OCI-LY1 (cell line): ENCODE measurements at regions not wholly inside any gene's neighbourhood (a gene's known extent, or its start where the extent isn't known, plus 50 kb on each side); places are given as distances from the start of the nearest gene placed in this dataset.

Experiments
- EZH2 ChIP-seq: fragments of 200-600 bp; sonication (generic), shearing (Covaris generic); IDR thresholded peaks from 2 replicates; pipeline ENCODE4 v1.8.0; 2017; ENCODE audit warnings: borderline replicate concordance, mixed run types, mild to moderate bottlenecking, antibody characterized with exemption, low read length, moderate library complexity, mixed read lengths
- TF ChIP-seq, protein P1 (sequence below): fragments of 200-600 bp; sonication (generic), shearing (Covaris generic); IDR thresholded peaks from 2 replicates; pipeline ENCODE4 v1.5.1; 2017; ENCODE audit warnings: mild to moderate bottlenecking, antibody characterized with exemption, low read length, moderate library complexity, mixed read lengths

DNA sequence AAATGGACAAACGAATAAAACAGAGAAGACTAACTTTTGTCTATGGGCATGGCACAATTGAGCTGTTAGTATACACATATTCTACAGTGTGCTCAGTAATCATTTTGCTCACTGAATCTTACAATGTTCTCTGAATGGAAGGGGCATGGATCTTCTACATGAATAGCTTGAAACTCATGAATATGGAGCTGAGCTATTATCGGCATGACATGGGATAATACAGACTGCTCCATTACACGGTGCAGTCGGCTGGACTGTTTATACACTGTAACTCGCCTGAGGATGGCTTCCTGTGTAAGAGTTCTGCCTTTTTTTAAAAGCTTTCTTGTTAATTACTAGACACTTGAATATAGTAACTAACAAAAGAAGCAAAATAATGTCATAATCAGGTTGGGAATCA lies 368.5 kb upstream of the MAD2L1 start:
- TF ChIP-seq, protein P1, sequence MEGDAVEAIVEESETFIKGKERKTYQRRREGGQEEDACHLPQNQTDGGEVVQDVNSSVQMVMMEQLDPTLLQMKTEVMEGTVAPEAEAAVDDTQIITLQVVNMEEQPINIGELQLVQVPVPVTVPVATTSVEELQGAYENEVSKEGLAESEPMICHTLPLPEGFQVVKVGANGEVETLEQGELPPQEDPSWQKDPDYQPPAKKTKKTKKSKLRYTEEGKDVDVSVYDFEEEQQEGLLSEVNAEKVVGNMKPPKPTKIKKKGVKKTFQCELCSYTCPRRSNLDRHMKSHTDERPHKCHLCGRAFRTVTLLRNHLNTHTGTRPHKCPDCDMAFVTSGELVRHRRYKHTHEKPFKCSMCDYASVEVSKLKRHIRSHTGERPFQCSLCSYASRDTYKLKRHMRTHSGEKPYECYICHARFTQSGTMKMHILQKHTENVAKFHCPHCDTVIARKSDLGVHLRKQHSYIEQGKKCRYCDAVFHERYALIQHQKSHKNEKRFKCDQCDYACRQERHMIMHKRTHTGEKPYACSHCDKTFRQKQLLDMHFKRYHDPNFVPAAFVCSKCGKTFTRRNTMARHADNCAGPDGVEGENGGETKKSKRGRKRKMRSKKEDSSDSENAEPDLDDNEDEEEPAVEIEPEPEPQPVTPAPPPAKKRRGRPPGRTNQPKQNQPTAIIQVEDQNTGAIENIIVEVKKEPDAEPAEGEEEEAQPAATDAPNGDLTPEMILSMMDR, result no peak
- TF ChIP-seq EZH2, result no peak
